ENCODE measurements at regions not wholly inside any gene's neighbourhood (a gene's known extent, or its start where the extent isn't known, plus 50 kb on each side); places are given as distances from the start of the nearest gene placed in this dataset.

- DNase-seq (ENCODE audit: extremely low spot score in 2 of 2): no peak
- Histone ChIP-seq H3K9me3 (no peaks in the 10 kb centered on the region), H3K36me3 (no peaks in the 10 kb centered on the region), H3K4me3 (no peak overlapping the region), H3K27ac (no peak overlapping the region), H3K4me1 (no peaks in the 10 kb centered on the region), H3K27me3 (no peaks in the 10 kb centered on the region)
- TF ChIP-seq CTCF (IDR thresholded peaks at IDR 0.05) (no peak), POLR2A (IDR thresholded peaks at IDR 0.05) (no peak), POLR2AphosphoS5 (IDR thresholded peaks at IDR 0.05; ENCODE audit: insufficient read depth in 1 of 2, low read depth in 1 of 2) (no peak)
- intact Hi-C loops (cut with DNase I): no loop called here
These were observed 400.3 kb downstream of the TFAP2A start for GRCh38 chr6:10014557-10014956.

- intact Hi-C loops (cut with DNase I): no loop called here
- no peaks in the 10 kb centered on the region for H3K4me1 ChIP-seq
- no peak overlapping the region for H3K4me3 ChIP-seq
- DNase-seq (ENCODE audit: extremely low spot score in 2 of 2): no peak
- H3K36me3 ChIP-seq: no peaks in the 10 kb centered on the region
- H3K9me3 ChIP-seq: no peaks in the 10 kb centered on the region
- H3K27me3 ChIP-seq: no peaks in the 10 kb centered on the region
- no peak overlapping the region for H3K27ac ChIP-seq
- TF ChIP-seq CTCF (IDR thresholded peaks at IDR 0.05) (no peak), POLR2A (IDR thresholded peaks at IDR 0.05) (no peak), POLR2AphosphoS5 (IDR thresholded peaks at IDR 0.05; ENCODE audit: insufficient read depth in 1 of 2, low read depth in 1 of 2) (no peak)
These were observed 414.3 kb downstream of the TFAP2A start for GRCh38 chr6:10000551-10000950.

- Histone ChIP-seq H3K27ac (no peak overlapping the region), H3K36me3 (no peaks in the 10 kb centered on the region), H3K4me1 (no peaks in the 10 kb centered on the region), H3K4me3 (no peak overlapping the region), H3K9me3 (no peaks in the 10 kb centered on the region), H3K27me3 (no peaks in the 10 kb centered on the region)
- TF ChIP-seq CTCF (IDR thresholded peaks at IDR 0.05) (no peak), POLR2AphosphoS5 (IDR thresholded peaks at IDR 0.05; ENCODE audit: insufficient read depth in 1 of 2, low read depth in 1 of 2) (no peak), POLR2A (IDR thresholded peaks at IDR 0.05) (no peak)
- no peak for DNase-seq (ENCODE audit: extremely low spot score in 2 of 2)
- intact Hi-C loops (cut with DNase I): no loop called here
These were observed 415.1 kb downstream of the TFAP2A start for GRCh38 chr6:9999796-10000195.

- no peak for DNase-seq (ENCODE audit: extremely low spot score in 2 of 2)
- Histone ChIP-seq H3K27ac (no peak overlapping the region), H3K36me3 (no peaks in the 10 kb centered on the region), H3K27me3 (no peaks in the 10 kb centered on the region), H3K9me3 (no peaks in the 10 kb centered on the region), H3K4me3 (no peak overlapping the region), H3K4me1 (no peaks in the 10 kb centered on the region)
- no peak for TF ChIP-seq POLR2A (IDR thresholded peaks at IDR 0.05)
- no peak for TF ChIP-seq CTCF (IDR thresholded peaks at IDR 0.05)
- no peak for TF ChIP-seq POLR2AphosphoS5 (IDR thresholded peaks at IDR 0.05; ENCODE audit: insufficient read depth in 1 of 2, low read depth in 1 of 2)
- intact Hi-C loops (cut with DNase I): no loop called here
These were observed 428.6 kb downstream of the TFAP2A start for GRCh38 chr6:9986273-9986672.

GRCh38 chr6:9985481-9985880, 429.4 kb downstream of the TFAP2A start:
- H3K4me3 ChIP-seq: no peak overlapping the region
- H3K36me3 ChIP-seq: no peaks in the 10 kb centered on the region
- H3K4me1 ChIP-seq: no peaks in the 10 kb centered on the region
- no peak for DNase-seq (ENCODE audit: extremely low spot score in 2 of 2)
- no peak overlapping the region for H3K27ac ChIP-seq
- H3K27me3 ChIP-seq: no peaks in the 10 kb centered on the region
- TF ChIP-seq CTCF (IDR thresholded peaks at IDR 0.05): no peak
- no peak for TF ChIP-seq POLR2AphosphoS5 (IDR thresholded peaks at IDR 0.05; ENCODE audit: insufficient read depth in 1 of 2, low read depth in 1 of 2)
- TF ChIP-seq POLR2A (IDR thresholded peaks at IDR 0.05): no peak
- intact Hi-C loops (cut with DNase I): no loop called here
- H3K9me3 ChIP-seq: no peaks in the 10 kb centered on the region

All from vagina (tissue), 2 donors.